Testis (tissue), 2 donors: ENCODE measurements at regions not wholly inside any gene's neighbourhood (a gene's known extent, or its start where the extent isn't known, plus 50 kb on each side); places are given as distances from the start of the nearest gene placed in this dataset.

ENCODE experiments used
- DNase-seq: peaks from one replicate; pipeline ENCODE4 v3.0.0-alpha.2; 2019
- H3K27ac ChIP-seq, 2 donors: fragments of 200-600 bp; sonication (generic); one replicate each; pipeline ENCODE4 v1.5.1; 2019
- H3K27me3 ChIP-seq: fragments of 200-600 bp; sonication (generic); one replicate; pipeline ENCODE4 v1.5.1; 2019
- H3K36me3 ChIP-seq: fragments of 200-600 bp; sonication (generic); one replicate; pipeline ENCODE4 v1.5.1; 2017; ENCODE audit warnings: low read depth; ENCODE audit errors: missing control alignments
- H3K4me1 ChIP-seq: fragments of 200-600 bp; sonication (generic); one replicate; pipeline ENCODE4 v1.5.1; 2019
- H3K4me3 ChIP-seq, 2 donors: fragments of 200-600 bp; sonication (generic); one replicate each; pipeline ENCODE4 v1.5.1; 2017 to 2019
- H3K9me3 ChIP-seq: fragments of 200-600 bp; sonication (generic); one replicate; pipeline ENCODE4 v1.5.1; 2017
- CTCF ChIP-seq, 3 experiments: fragments of 450-650 bp in 2 of 3; fragments of 200-600 bp in 1 of 3; sonication (generic) in 1 of 3; IDR thresholded peaks; one replicate each; pipeline ENCODE4 v1.5.1; 2016 to 2019; ENCODE audit warnings: antibody characterized with exemption in 3 of 3, mild to moderate bottlenecking in 2 of 3, moderate library complexity in 1 of 3
- POLR2A ChIP-seq: fragments of 450-650 bp; IDR thresholded peaks from one replicate; pipeline ENCODE4 v1.6.1; 2017; ENCODE audit warnings: antibody characterized with exemption, mild to moderate bottlenecking, moderate library complexity
- WGBS, 2 donors: methylation state at CpG; one replicate each; pipeline ENCODE4 v1.1.5; 2018; 5-methylcytosine and 5-hydroxymethylcytosine counted together
- intact Hi-C: fragments of 100-400 bp; cut with DNase I; formaldehyde crosslinking; loops from one replicate; pipeline ENCODE4 v1.15.1; 2023; ENCODE audit warnings: low total_unique reads

- WGBS, 2 donors, result 81 to 97% methylated on average over 3 of the region's 3 CpGs
- intact Hi-C loops, result no loop called here
These were observed 244.5 kb upstream of the MYO3A start for GRCh38 chr10:25689346-25690100.

GRCh38 chr10:25692761-25693160 lies 241.3 kb upstream of the MYO3A start:
- Histone ChIP-seq H3K4me1 (no peaks in the 10 kb centered on the region), H3K27me3 (no peaks in the 10 kb centered on the region), H3K4me3 (no peak overlapping the region), H3K27ac (no peak overlapping the region), H3K9me3 (no peaks in the 10 kb centered on the region), H3K36me3 (no peaks in the 10 kb centered on the region)
- no peak for TF ChIP-seq POLR2A
- no peak for TF ChIP-seq CTCF (IDR thresholded peaks at IDR 0.05)
- 70 to 75% methylated on average over 2 of the region's 2 CpGs for WGBS, 2 donors
- intact Hi-C loops, result no loop called here
- DNase-seq, result no peak

More at GRCh38 chr10:25689346-25690100, 244.5 kb upstream of the MYO3A start:
- TF ChIP-seq POLR2A (no peak), CTCF (IDR thresholded peaks at IDR 0.05) (no peak)
- Histone ChIP-seq H3K36me3 (no peaks in the 10 kb centered on the region), H3K27me3 (no peaks in the 10 kb centered on the region), H3K4me1 (no peaks in the 10 kb centered on the region), H3K9me3 (no peaks in the 10 kb centered on the region), H3K27ac (no peak overlapping the region), H3K4me3 (no peak overlapping the region)
- DNase-seq, result no peak

- Histone ChIP-seq H3K4me1 (peaks cover 3% of the 10 kb centered on the region), H3K27me3 (no peaks in the 10 kb centered on the region), H3K36me3 (no peaks in the 10 kb centered on the region), H3K27ac (no peak overlapping the region), H3K4me3 (no peak overlapping the region), H3K9me3 (no peaks in the 10 kb centered on the region)
- WGBS, 2 donors, result 90 to 92% methylated on average over 12 to 15 of the region's 15 CpGs
- TF ChIP-seq CTCF (IDR thresholded peaks at IDR 0.05), result no peak
- no peak for TF ChIP-seq POLR2A
- DNase-seq, result no peak
- intact Hi-C loops, result no loop called here
These were observed 239.7 kb upstream of the MYO3A start for GRCh38 chr10:25694206-25694933.

- Histone ChIP-seq H3K27me3 (no peaks in the 10 kb centered on the region), H3K27ac (no peak overlapping the region), H3K9me3 (no peaks in the 10 kb centered on the region), H3K4me3 (no peak overlapping the region), H3K4me1 (peaks cover 3% of the 10 kb centered on the region), H3K36me3 (no peaks in the 10 kb centered on the region)
- TF ChIP-seq CTCF (IDR thresholded peaks at IDR 0.05) (no peak), POLR2A (no peak)
- DNase-seq, result no peak
- intact Hi-C loops, result no loop called here
- 68 to 77% methylated on average over 3 of the region's 3 CpGs for WGBS, 2 donors
These were observed 239.1 kb upstream of the MYO3A start for GRCh38 chr10:25694971-25695370.
